ENCODE measurements at regions not wholly inside any gene's neighbourhood (a gene's known extent, or its start where the extent isn't known, plus 50 kb on each side); places are given as distances from the start of the nearest gene placed in this dataset.
"Not testable (repeated sequence)": the region's sequence is repeated elsewhere in the genome, so short reads cannot be mapped to it uniquely, and the experiment has no call there.

DNA sequence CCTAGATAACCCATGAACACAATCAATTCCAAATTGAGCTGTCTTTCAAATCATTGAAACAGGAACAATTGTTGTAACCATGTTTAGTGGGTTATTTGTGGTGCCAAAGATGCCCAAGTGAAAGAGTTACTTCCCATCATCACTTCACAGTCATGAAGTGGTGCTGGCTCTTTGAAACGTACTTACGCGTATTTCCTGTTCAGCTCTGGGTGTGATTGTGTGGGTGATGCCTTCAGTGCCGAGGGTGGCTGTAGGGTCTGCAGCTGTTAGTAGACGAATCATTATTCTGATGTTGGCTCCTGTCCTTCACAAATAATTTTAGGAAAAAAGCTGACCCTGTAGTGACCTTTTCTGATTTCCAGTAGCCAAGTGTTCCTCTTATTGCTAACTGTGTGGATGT lies 323.1 kb upstream of the KIAA1217 start:
- DNase-seq = no peak

DNA sequence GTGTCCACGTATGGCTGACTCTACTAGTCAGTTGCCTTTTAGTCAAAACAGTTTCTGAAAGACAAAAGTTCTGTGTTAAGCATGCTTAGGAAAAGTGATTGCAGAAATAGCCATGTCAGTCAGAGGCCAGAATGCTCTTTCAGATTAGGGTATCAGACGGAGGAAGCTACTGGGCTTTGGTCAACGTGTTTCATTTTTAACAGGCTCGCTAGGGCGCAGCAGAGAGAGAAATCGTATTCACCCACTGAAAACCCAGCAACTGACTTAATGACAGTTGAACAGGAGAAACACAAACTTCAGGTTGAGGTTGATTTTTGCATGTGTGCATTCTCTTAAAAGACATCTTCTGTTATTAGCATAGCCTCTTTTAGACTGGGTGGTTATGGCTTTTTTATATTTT lies 322.6 kb upstream of the KIAA1217 start:
- no peak for DNase-seq

DNA sequence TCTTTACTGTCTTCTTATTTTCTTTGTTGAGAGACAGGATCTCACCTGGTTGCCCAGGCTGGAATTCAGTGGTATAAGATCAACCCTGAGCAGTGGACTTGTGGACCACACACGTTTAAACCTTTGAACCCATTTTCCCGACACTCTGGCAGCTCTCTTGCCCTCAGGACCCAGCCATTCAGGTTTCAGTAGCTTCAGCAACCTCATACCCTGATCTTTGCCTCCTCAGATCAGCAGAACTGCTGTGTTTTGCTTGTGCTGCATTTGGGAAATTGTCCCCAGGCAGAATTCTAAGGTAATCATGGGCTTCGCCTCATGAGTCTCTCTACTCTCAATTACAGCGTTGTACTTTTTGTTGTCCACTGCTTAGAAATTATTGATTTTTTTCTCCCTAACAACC lies 317.6 kb upstream of the KIAA1217 start:
- DNase-seq = no peak

DNA sequence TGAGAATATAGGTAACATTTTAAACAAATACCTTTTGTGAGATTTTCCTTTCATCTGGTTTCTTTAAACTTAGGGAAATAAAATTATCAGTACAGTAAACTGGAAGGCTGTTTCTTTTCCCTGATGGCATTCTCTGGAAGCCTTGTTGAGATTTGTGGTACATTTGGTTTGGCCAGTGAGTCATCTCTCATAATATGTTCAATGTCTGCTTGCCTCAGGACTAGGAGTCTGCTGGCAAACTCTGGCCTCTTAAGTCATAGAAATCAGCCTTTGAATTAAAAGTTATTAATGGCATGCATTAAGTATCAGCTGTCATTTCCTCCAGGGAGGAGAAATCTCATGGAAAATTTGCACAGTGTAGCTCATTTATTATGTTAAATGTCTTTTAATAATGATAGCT lies 316.6 kb upstream of the KIAA1217 start:
- no peak for DNase-seq

DNA sequence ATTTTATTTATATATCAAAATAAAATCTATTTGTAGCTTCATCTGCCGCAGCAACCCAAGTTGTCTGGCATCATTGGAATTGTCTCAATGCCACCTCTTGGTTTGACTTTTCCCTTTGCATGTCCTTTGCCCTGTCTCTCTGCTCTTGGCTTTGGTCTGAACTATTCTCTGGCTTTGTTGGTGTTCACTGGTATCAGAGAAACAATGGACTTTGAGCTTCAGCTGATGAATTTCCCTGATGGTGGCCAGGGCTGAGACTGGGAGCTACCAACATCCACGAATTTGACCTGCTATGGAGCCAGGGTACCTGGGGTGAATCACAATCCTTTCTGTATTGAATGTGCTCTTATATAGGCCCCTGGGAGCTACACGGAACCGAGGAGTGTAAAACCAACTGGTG lies 311.7 kb upstream of the KIAA1217 start:
- DNase-seq = no peak

DNA sequence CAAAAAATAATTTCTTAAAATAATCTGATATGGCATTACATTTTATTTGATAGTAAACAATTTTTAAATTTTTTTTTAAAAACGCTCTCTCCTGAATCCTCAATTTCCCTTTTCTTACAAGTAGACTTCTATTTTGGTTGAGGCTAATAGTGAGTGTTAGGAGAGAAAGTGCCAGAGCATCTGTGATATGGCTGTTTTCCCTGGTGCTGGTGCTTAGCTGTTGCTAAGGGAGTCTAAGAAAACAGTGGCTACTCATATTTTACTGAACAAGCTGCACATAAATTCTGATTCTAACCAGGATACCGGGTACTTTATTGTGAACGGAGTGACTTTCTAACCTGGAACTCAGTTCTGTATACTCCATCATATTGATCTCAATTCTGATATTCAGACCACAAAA lies 311.1 kb upstream of the KIAA1217 start:
- no peak for DNase-seq

DNA sequence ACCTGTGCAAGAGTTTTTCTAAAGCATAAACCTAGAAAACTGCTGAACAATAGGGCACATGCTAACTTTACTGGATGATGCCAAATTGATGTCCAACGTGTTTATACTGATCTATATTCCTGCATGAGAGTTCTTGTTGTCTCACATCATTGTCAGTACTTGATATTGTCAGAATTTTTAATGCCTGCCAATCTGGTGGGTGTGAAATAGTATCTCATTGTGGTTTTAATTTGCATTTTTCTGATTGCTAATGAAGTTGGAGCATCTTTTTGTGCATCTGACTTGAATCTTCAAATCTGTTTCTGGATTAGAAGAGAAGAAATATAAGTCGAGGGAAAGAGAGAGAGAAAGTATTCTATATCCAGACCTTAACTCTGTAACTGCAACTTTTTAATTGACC lies 309.8 kb upstream of the KIAA1217 start:
- DNase-seq = no peak

DNA sequence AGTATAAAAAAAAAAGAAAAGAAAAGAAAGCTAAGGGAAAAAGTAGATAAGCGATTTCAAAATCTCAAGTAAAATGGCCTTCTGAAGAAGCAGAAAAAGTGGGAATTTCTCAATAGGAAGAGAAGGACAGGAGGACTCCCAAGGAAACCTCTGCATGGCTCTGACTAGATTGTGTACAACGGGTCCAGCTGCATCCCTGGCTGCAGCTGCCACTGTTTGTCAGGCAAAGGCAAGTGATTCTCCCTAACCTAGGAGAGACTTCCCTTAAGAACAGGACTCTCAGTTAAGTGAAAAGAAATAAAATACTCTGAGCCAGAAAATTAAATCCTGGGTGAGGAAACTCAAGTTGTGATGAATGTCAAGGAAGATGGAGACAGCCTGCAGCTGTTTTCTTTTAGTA lies 298.6 kb upstream of the KIAA1217 start:
- DNase-seq = no peak

DNA sequence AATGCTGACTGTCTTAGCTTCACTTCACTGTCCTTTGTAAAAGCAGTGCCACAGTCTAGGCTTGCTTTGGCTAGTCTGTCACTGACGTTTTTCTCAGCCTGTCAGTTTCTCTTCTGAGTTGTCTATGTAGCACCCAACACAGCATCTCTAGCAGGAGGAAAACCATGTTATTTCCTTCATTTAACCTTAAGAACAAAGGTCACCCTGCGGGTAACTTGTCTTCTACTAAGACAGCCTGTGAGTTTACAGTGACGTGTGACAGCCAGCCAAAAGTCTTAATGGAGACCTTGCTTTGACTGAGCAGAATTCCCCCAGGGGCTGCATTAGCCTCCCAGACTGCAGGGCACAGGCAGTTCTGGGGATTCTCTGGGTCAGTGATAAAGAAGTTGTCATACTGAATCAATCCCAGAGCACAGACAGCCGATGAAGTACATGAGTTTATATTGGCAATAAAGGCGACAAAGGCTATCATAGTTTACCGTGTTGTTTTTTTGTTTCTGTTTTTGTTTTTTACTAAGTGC lies 296.0 kb upstream of the KIAA1217 start:
- no peak for DNase-seq

DNA sequence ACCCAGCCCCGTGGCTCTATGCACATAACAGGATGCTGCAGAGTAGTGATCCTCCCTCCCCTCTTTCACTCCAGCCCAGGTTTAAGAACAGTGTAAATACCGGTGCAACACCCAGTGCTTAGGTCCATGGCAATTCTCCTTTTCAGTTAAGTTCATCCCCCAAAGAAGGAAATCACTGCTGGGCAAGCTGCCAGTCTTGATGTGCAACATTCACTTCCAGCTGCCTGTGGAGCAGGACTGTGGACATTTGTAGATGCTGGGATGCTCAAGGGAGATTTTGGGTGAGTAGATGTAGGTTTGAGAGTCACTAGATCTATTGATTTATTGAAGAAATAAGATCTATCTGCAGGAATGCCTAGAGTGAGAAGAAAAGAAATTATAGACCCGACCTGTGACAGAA lies 294.3 kb upstream of the KIAA1217 start:
- no peak for DNase-seq

DNA sequence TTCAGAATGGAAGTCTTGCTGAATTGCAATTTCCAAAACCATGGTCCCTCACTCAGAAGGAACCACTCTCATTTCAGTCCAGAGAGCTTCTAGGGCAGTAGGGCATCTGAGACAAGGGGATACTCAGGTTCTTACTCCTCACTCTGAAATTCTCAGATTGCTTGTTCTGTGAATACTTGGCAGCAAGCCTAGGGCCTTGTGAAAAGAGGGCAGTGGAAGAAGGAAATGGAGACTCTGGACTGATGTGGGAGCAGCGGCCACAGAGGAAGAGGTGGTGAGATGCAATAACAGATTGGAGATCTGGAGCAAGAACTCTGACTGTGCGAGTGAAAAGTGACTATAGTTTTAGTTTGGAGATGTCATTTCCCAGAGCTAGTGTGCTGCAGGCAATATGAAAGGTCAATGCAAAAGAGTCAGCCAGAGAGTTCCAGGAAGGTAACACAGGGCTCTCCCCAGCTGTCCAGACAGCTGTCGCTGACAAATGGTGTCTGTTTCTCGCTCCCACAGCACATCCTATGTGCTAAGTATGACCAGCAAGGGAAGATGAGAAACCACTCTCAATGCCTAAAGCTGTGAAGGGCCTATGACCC lies 291.6 kb upstream of the KIAA1217 start:
- DNase-seq = no peak

DNA sequence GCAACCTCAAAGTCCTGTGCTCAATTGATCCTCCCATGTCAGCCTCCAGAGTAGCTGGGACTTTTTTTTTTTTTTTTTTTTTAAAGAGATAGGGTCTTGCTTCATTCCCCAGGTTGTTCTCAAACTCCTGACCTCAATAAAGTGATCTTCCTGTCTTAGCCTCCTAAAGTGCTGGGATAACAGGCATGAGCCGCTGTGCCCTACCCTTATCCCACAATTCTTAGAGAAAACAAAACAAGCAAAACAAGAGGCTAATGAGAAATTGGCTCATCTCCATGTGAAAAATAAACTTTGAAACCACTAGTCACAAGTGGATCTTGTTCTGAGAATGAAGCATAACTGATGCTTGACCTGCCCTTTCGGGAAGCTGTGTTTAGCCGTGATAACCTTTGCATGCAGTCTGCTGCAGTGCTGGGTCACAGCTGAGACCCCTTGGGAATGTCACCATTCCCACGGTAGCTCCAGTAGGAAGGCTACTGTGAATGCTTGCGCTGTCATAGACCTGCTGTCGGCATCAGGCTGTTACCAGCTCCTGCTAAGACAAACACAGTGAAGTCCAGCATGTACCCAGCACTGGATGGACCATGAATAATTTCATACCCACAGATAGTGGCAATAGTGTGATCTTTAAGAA lies 290.7 kb upstream of the KIAA1217 start:
- DNase-seq = peak; percentile 3

DNA sequence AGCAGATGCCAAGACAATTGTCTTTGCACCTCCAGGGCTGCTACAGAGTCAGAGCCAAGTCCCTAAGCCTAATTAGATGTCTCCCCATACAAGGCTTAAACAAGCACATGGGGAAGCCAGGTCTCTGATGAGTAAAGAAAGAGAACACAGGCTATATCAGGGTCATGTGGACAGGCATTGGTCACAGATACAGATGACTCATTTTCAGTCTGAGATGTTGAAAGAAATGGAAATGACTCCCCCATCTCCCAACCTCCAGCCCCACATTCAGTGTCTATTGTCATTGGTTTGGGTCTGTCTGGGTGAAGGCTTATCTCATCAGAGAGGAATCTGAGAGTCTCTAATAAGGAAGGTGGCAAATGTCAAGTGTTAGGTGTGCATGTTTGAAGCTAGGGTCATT lies 290.1 kb upstream of the KIAA1217 start:
- DNase-seq = no peak

DNA sequence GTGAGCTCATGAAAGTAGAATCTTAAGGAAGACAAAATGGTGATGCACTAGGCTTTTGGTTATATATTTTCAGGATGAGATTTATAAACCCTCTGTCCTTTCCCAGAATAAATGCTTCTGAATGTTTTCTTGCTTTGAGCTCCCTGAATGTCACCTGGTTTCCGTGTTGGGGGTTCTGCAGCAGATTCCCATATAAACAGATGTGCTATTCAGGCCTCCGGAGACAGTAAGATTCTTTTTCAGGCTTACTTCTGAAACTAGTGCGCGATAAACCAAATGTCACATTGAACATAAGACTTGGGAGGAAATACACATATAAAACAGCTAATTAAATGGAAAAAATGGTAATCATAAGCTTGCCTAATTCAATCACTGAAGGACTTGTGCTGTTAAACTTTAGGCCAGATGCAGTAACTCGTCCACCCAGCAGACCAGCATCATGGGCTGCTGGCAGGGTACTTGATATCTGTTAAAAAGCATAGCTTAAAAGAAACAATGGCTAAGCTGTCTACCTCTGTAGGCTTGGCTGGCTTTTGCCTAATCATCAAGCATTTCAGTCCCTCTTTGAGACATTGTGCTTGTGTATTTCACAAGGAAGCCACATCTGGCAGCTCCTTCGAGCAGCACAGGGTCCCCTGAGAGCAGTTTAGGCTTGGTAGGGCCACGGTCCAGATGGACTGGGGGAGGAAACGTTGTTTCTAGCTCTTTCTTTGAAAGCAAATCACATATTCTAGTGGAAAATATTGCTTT lies 281.2 kb upstream of the KIAA1217 start:
- DNase-seq = no peak

DNA sequence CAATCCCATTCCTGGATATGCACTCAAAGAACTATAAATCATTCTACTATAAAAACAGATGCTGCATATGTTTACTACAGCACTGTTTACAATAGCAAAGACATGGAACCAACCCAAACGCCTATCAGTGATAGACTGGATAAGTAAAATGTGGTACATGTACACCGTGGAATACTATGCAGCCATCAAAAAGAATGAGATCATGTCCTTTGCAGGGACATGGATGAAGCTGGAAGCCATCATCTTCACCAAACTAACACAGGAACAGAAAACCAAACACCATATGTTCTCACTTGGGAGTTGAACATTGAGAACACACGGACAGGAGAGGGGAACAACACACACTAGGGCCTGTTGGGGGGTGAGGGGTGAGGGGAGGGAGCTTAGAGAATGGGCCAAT lies 274.9 kb upstream of the KIAA1217 start:
- not testable (repeated sequence) for DNase-seq

DNA sequence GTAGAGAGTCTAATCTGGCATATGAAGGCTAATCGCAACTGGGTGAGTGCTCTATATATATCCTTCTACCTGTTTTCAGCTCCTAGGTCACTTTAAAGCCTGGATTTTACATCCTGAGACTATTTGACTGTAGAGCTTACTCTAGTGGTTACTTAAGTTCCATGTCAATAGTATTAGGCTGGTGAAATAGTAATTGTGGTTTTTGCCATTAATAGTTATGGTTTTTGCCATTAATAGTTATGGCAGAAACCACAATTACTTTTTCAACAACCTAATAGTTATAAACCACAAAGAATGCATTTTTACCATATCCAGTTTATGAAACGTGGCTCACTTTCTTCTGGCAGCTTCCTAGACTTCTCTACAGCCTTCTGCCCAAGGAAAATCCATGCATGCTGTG lies 263.1 kb upstream of the KIAA1217 start:
- no peak for DNase-seq

DNA sequence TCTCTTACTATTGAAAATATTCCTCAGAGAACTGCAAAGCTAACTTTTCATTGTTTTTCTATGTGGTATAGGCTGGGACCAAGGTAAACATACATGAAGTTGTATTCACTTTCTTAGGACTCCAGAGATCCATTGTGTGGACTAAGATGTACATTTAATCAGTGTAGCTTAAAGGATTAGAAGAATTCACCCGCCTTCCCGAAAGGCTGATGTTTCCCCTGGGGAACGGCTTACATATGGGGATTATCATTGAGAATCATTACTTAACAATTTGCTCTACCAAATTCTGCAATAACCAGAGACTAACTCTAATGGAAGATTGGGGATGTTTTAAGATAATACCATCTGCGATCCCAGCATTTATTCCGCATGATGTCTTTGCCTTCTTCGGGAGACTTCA lies 257.1 kb upstream of the KIAA1217 start:
- DNase-seq = no peak

DNA sequence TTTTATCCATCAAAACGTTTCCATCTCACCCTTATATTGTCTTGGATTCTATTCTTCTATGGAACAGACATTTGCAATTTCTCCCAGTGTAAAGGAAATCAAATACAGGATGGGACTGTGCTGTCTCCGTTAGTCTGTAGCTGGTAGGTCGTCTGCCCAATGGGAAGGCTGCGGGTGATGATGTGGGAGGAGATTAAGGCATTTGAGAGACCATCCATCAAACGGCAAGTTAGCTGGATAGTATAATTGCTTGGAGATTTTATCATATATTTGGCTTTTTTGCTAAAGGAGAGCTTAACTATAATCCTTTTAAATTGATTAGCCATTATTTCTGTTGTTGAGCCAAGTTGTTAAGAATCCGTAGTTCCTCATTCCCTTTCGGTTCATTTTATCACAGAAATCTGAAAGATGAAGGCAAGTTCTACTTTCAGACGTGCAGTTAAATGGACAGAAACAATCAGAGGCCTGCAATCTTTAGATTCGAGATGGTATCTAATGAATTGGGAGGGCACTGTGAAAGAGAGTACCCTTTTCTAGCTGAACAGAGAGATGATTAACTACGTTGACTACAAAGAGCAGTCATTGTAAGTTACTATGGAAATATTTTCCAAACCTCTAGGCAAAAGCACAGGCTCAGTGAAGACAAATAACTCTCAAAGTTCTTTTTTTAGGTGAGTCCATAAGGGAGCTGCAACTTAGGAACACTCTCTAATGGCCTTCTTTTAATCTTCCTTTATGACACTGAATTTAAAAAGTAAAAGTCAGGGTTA lies 253.3 kb upstream of the KIAA1217 start:
- no peak for DNase-seq

DNA sequence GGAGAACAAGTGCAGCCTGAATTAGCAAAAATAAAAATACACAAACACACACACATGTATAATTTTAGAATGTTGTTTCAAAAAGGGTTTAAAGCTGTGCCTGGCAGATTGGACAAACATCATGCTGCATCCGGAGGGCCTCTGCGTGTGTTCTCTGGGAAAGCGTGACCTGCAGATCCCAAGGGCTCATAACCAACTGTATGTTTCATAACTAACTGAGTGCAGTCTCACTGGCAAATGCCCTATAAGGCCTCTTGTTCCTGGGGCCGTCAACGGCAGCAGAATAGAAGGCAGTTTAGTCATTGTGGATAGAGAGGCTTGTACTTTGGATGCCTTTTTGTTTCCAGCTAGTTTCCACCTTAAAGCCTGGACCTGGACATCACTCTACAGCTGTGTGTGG lies 243.8 kb upstream of the KIAA1217 start:
- DNase-seq = no peak

DNA sequence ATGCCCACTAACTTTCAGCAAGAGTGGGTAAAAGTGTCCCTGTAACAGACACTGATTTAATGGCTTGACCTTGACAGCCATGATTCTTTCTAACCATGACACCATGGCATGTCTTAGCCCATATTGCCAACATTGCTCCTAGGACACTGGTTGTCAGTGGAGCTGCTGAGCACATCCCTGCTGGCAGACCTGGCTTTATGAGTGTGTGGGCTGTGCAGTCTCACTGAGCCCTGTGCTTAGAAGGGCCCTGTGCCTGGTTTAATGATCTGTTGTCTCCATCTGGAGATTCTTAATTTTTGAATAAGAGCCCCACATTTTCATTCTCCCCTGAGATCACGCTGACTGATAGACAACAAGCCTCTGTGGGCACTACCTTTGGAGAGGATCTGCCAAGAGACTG lies 243.1 kb upstream of the KIAA1217 start:
- no peak for DNase-seq

DNA sequence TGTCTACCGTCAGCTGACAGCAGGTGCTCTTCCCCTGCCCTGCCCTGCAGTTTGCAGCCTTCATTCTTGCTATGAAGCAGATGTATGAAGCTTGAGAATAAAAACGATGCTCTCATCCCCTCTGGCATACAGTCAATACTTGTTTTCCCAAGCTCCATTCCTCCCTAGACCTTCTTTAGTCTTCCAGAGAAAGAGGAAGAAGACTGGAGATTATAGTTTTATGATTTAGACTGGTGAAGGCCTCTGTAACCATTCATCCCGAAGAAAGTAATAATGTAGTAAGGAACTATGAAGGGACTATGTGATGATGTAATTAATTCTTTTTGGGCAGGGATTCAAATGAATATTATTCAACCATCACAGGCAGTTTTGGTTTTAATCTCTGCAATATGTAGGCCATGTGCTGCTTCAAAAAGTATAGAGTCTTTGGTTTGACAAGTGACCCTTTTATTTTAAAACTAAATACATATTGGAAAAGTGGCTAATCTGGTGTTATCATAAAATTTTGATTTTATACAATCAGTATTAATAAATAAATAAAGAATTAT lies 242.4 kb upstream of the KIAA1217 start:
- no peak for DNase-seq

DNA sequence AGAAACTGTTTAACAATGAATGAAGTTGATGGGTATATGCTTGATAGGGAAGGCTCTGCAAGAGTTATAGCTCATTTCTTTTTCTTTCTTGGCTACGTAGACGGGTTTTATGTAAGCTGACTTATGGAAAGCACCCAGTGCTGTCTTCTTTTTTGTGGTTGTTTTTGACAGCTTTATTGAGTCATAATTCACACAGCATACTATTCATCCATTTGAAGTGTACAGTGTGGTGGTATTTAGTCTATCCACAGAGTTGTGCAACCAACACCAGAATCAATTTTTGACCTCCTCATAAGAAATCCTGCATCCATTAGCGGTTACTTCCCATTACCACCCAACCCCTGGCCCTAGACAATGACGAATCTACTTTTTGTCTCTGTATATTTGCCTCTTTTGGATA lies 240.6 kb upstream of the KIAA1217 start:
- DNase-seq = no peak

DNA sequence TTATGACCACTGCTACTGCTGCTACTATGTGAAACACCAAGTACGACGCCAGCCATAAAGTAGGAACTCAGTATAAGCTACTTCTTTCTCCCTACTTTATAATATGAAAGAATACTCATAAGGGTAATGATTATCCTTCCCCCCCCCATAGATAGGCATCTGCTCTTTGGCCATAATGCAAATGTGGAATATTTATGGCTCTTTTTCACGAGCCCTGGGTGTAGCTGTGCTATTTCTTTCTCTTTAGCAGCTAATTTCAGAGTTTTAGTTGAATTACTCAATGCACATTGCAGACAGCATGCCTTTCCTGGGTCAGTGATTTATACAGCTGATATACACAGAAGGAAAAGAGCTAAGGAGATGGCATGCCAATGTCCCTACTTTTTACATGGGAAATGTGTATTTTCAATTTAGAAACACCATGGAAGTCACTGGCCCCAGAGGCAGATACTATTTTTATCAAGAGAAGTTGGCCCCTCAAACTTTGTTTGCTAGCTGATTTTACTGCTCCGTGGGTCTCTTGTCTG lies 234.1 kb upstream of the KIAA1217 start:
- DNase-seq = no peak

Data from DMS79 (cell line).